Mesendoderm (in vitro differentiated cells): ENCODE measurements at regions not wholly inside any gene's neighbourhood (a gene's known extent, or its start where the extent isn't known, plus 50 kb on each side); places are given as distances from the start of the nearest gene placed in this dataset.
A peak's percentile ranks its signal among the peaks of the same experiment; 100 is the strongest.
"Not testable (repeated sequence)": the region's sequence is repeated elsewhere in the genome, so short reads cannot be mapped to it uniquely, and the experiment has no call there.

Experiments
- DNase-seq: peaks from one replicate; pipeline ENCODE4 v3.0.0; 2013
- H2AK5ac ChIP-seq: 2 replicates; pipeline ENCODE4 v1.6.1; 2013; ENCODE audit warnings: low read length, inconsistent platforms
- H2BK120ac ChIP-seq: 2 replicates; pipeline ENCODE4 v1.6.1; 2013; ENCODE audit warnings: low read depth, mild to moderate bottlenecking, low read length, moderate library complexity, mixed read lengths
- H2BK15ac ChIP-seq: replicated peaks from 2 replicates; pipeline ENCODE4 v1.6.1; 2013; ENCODE audit warnings: low read depth, mild to moderate bottlenecking, moderate library complexity
- H2BK5ac ChIP-seq: 2 replicates; pipeline ENCODE4 v1.6.1; 2013; ENCODE audit warnings: low read length, inconsistent platforms
- H3K18ac ChIP-seq: 2 replicates; pipeline ENCODE4 v1.6.1; 2013; ENCODE audit warnings: mild to moderate bottlenecking, low read length, mixed read lengths
- H3K23ac ChIP-seq: one replicate; pipeline ENCODE4 v1.6.1; 2013; ENCODE audit warnings: low read length
- H3K27ac ChIP-seq: 2 replicates; pipeline ENCODE4 v1.5.1; 2013; ENCODE audit warnings: low read depth, mild to moderate bottlenecking, inconsistent platforms, low read length, moderate library complexity
- H3K27me3 ChIP-seq: 2 replicates; pipeline ENCODE4 v1.6.1; 2013; ENCODE audit warnings: low read length, control low read depth, mild to moderate bottlenecking, inconsistent platforms; ENCODE audit not compliant: insufficient read depth, poor library complexity
- H3K36me3 ChIP-seq: 2 replicates; pipeline ENCODE4 v1.6.1; 2013; ENCODE audit warnings: low read length, inconsistent platforms; ENCODE audit not compliant: control insufficient read depth, insufficient read depth
- H3K4ac ChIP-seq: one replicate; pipeline ENCODE4 v1.6.1; 2013; ENCODE audit warnings: low read depth, mild to moderate bottlenecking, low read length, moderate library complexity
- H3K4me1 ChIP-seq: 2 replicates; pipeline ENCODE4 v1.6.1; 2013; ENCODE audit warnings: low read depth, low read length, inconsistent platforms; ENCODE audit not compliant: control insufficient read depth
- H3K4me2 ChIP-seq: 2 replicates; pipeline ENCODE4 v1.6.1; 2013; ENCODE audit warnings: low read length
- H3K4me3 ChIP-seq: 2 replicates; pipeline ENCODE4 v1.5.1; 2013; ENCODE audit warnings: mild to moderate bottlenecking, low read length
- H3K56ac ChIP-seq: one replicate; pipeline ENCODE4 v1.6.1; 2013; ENCODE audit warnings: low read length
- H3K79me1 ChIP-seq: 2 replicates; pipeline ENCODE4 v1.6.1; 2013; ENCODE audit warnings: low read length, inconsistent platforms
- H3K79me2 ChIP-seq: 2 replicates; pipeline ENCODE4 v1.6.1; 2013; ENCODE audit warnings: mild to moderate bottlenecking, low read length; ENCODE audit not compliant: control insufficient read depth, insufficient read depth
- H3K9ac ChIP-seq: 2 replicates; pipeline ENCODE4 v1.6.1; 2013; ENCODE audit warnings: low read length, inconsistent platforms
- H4K5ac ChIP-seq: one replicate; pipeline ENCODE4 v1.6.1; 2013; ENCODE audit warnings: low read length
- H4K8ac ChIP-seq: one replicate; pipeline ENCODE4 v1.6.1; 2013; ENCODE audit warnings: low read depth, mild to moderate bottlenecking, control low read depth, low read length, moderate library complexity
- WGBS: extraction: QIAGEN DNeasy Blood & Tissue Kit; methylation state at CpG from one replicate; pipeline ENCODE4 v1.1.7; 2013; ENCODE audit warnings: low lambda C conversion rate, missing lambda C conversion rate; ENCODE audit not compliant: insufficient coverage; ENCODE audit errors: extremely low coverage; 5-methylcytosine and 5-hydroxymethylcytosine counted together

DNA sequence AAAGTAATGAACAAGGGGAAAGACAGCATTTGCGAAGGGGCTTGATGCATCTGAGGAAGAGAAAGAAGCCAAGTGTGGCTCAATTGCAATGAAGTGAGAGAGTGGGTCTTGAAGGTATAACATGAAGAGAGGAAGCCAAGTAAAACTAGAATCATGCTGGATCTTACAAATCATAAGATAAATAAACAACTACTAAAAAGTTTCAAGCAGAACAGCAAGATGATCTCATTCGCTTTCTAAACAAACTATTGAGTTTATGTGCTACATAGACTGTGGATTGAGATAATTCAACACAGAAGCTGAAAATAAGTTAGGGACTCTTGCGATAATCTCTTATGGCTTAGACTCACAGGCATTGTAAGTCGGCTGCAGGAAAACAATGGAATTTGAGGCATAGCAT is 1310.5 kb upstream of the NRXN1 start:
- Histone ChIP-seq H3K79me2 (peaks cover 9% of the 10 kb centered on the region), H3K56ac (no peak overlapping the region), H2AK5ac (no peak overlapping the region), H3K4me1 (peaks cover 8% of the 10 kb centered on the region), H3K23ac (no peak overlapping the region), H3K4me3 (no peak overlapping the region), H4K8ac (peak overlapping the region; percentile 39), H3K4ac (no peak overlapping the region), H4K5ac (no peak overlapping the region), H3K27me3 (no peaks in the 10 kb centered on the region), H2BK5ac (no peak overlapping the region), H3K27ac (no peak overlapping the region), H3K36me3 (no peaks in the 10 kb centered on the region), H3K9ac (no peak overlapping the region), H3K79me1 (peaks cover 3% of the 10 kb centered on the region), H2BK15ac (no peak overlapping the region), H3K18ac (peak overlapping the region; percentile 64), H2BK120ac (peak overlapping the region; percentile 21), H3K4me2 (no peak overlapping the region)
- DNase-seq: no peak
- no CpG with 5 or more reads among the region's 4 CpGs for WGBS

DNA sequence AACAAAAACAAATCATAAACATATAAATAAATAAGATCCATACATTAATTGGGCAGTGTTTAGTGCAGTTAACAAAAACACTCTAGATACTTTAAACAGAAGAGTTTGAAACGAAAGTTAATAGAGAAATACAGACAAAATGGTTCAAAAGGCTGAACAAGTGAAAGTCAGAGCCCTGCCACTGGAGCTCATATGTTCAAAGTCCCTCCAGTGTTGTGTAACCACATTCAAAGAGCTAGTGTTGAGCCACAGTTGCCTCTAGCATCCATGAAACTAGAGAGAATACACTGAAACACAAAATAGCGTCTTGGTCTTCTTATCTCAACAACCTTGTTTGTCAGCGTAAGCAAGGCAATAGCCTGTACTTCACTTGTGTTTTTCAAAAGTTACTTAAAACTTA is 1309.8 kb upstream of the NRXN1 start:
- H3K27ac ChIP-seq: peak overlapping the region; percentile 43
- peaks cover 9% of the 10 kb centered on the region for H3K79me2 ChIP-seq
- DNase-seq: no peak

DNA sequence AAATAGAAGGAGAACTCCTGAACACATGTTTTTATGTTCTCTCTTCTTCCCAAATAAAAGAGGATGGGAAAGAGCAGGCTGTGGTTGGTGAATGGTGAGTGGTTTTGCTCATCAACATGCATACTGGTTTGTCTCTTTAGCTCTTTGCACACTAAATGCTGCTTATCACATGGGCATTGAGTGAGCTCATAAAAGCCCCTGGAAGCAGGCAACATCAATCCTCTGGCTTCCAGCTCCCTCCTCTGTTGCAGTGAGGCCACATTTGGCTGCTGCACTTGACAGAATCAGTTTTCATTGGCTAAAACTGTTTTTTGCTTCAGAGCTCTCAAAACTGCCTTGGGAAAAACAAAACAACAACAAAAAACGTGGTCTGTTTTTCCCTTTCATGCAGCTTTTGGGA is 1308.2 kb upstream of the NRXN1 start:
- no peak overlapping the region for H4K5ac ChIP-seq
- no peak overlapping the region for H2BK120ac ChIP-seq
- H3K36me3 ChIP-seq: no peaks in the 10 kb centered on the region
- H3K4me2 ChIP-seq: peak overlapping the region; percentile 30
- peak overlapping the region; percentile 63 for H3K56ac ChIP-seq
- H3K9ac ChIP-seq: peak overlapping the region; percentile 50
- DNase-seq: peak; percentile 86
- no peak overlapping the region for H2BK15ac ChIP-seq
- H4K8ac ChIP-seq: no peak overlapping the region
- H3K79me1 ChIP-seq: peaks cover 2% of the 10 kb centered on the region
- H3K27ac ChIP-seq: no peak overlapping the region
- H2BK5ac ChIP-seq: no peak overlapping the region
- no peak overlapping the region for H3K4ac ChIP-seq
- no peak overlapping the region for H2AK5ac ChIP-seq
- H3K18ac ChIP-seq: peak overlapping the region; percentile 70
- no peak overlapping the region for H3K4me3 ChIP-seq
- no peaks in the 10 kb centered on the region for H3K27me3 ChIP-seq
- H3K4me1 ChIP-seq: peaks cover 9% of the 10 kb centered on the region
- WGBS: no CpG with 5 or more reads among the region's 1 CpG
- H3K79me2 ChIP-seq: peaks cover 9% of the 10 kb centered on the region
- no peak overlapping the region for H3K23ac ChIP-seq

More for the DNA sequence above, 1309.8 kb upstream of the NRXN1 start:
- Histone ChIP-seq H3K4me1 (peaks cover 13% of the 10 kb centered on the region), H4K5ac (no peak overlapping the region), H3K4ac (no peak overlapping the region), H3K79me1 (peaks cover 3% of the 10 kb centered on the region), H2BK5ac (no peak overlapping the region), H3K23ac (no peak overlapping the region), H2BK15ac (no peak overlapping the region), H3K4me2 (peak overlapping the region; percentile 29), H2BK120ac (no peak overlapping the region), H3K4me3 (no peak overlapping the region), H4K8ac (no peak overlapping the region), H3K18ac (no peak overlapping the region), H3K36me3 (no peaks in the 10 kb centered on the region), H2AK5ac (no peak overlapping the region), H3K27me3 (no peaks in the 10 kb centered on the region), H3K9ac (peak overlapping the region; percentile 18), H3K56ac (peak overlapping the region; percentile 54)
- no CpG with 5 or more reads among the region's 3 CpGs for WGBS

DNA sequence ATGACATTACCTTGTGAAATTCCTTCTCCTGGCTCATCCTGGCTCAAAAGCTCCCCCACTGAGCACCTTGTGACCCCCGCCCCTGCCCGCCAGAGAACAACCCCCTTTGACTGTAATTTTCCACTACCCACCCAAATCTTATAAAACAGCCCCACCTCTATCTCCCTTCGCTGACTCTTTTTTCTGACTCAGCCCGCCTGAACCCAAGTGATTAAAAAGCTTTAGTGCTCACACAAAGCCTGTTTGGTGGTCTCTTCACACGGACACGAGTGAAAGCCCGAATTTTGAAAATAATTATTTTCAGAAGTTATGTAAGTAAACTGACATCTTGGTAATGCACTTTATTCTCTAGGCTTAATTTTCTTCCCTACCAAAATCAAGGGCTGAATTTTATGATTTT is 1305.9 kb upstream of the NRXN1 start:
- H3K9ac ChIP-seq: peak overlapping the region; percentile 39
- H4K5ac ChIP-seq, H2AK5ac ChIP-seq, H2BK5ac ChIP-seq, H3K23ac ChIP-seq, H3K4me3 ChIP-seq, H3K18ac ChIP-seq, H3K36me3 ChIP-seq, H2BK15ac ChIP-seq, H3K4me1 ChIP-seq, H3K79me1 ChIP-seq, H3K4me2 ChIP-seq, H3K79me2 ChIP-seq, H3K4ac ChIP-seq, H3K27ac ChIP-seq, H3K27me3 ChIP-seq, H2BK120ac ChIP-seq, H4K8ac ChIP-seq, H3K56ac ChIP-seq: not testable (repeated sequence)
- no CpG with 5 or more reads among the region's 7 CpGs for WGBS
- peak; percentile 87 for DNase-seq

DNA sequence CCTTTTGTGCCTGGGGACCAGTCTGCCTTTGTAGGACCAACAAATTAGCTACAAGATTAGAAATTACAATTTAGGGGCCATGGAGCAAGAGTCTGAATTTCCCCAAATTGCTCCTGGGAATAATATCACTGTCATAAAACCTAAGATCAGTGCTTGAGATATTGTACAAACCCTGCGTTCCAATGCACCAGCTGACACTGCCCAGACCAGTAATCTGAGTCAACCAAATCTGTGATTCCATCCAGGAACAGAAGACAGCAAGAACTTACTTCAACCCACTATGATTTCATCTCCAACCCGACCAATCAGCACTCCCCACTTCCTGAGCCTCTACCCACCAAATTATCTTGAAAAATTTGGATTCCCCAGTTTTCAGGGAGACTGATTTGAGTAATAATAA is 1305.0 kb upstream of the NRXN1 start:
- Histone ChIP-seq H3K36me3 (no peaks in the 10 kb centered on the region), H2AK5ac (no peak overlapping the region), H3K79me1 (no peaks in the 10 kb centered on the region), H3K18ac (peak overlapping the region; percentile 86), H3K79me2 (peaks cover 6% of the 10 kb centered on the region), H3K23ac (peak overlapping the region; percentile 37), H2BK5ac (peak overlapping the region; percentile 94), H4K8ac (peak overlapping the region; percentile 86), H3K4me3 (no peak overlapping the region), H3K4me2 (no peak overlapping the region), H4K5ac (peak overlapping the region; percentile 30), H3K9ac (no peak overlapping the region), H3K4me1 (peaks cover 7% of the 10 kb centered on the region), H3K27me3 (no peaks in the 10 kb centered on the region), H3K4ac (peak overlapping the region; percentile 70), H2BK15ac (no peak overlapping the region), H3K27ac (peak overlapping the region; percentile 91), H2BK120ac (peak overlapping the region; percentile 99), H3K56ac (peak overlapping the region; percentile 65)
- no CpG with 5 or more reads among the region's 2 CpGs for WGBS
- peak; percentile 51 for DNase-seq

DNA sequence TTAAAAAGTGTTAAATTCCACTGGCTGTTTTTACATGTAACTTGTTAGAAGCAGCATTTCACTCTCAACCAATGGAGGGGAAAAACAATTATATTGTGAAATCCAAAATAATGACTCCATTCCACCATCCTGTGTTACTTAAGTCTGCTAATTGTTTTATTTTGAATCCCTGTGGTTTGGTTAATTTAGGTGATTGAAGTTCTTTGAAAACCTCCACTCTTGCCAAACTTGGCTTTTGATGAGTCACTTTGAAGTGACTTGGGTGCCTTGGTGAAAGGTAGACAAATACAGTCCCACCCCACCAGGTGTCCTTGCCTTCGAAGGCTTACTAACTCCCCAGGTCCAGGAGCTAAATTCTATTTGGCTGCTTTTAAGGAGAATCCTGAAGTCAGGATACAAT is 1303.8 kb upstream of the NRXN1 start:
- no peak overlapping the region for H3K4me2 ChIP-seq
- no peak overlapping the region for H3K23ac ChIP-seq
- no CpG with 5 or more reads among the region's 1 CpG for WGBS

More for the DNA sequence above, 1303.8 kb upstream of the NRXN1 start:
- Histone ChIP-seq H3K4me3 (no peak overlapping the region), H2BK5ac (no peak overlapping the region), H3K36me3 (no peaks in the 10 kb centered on the region), H3K79me2 (peaks cover 1% of the 10 kb centered on the region), H3K56ac (no peak overlapping the region), H4K8ac (no peak overlapping the region), H2AK5ac (no peak overlapping the region), H3K27ac (peak overlapping the region; percentile 80), H3K27me3 (no peaks in the 10 kb centered on the region), H2BK15ac (peak overlapping the region; percentile 59), H2BK120ac (no peak overlapping the region), H4K5ac (no peak overlapping the region), H3K79me1 (no peaks in the 10 kb centered on the region), H3K18ac (no peak overlapping the region), H3K4ac (no peak overlapping the region), H3K4me1 (peaks cover 7% of the 10 kb centered on the region), H3K9ac (no peak overlapping the region)
- DNase-seq: peak; percentile 88
